ENCODE measurements at regions not wholly inside any gene's neighbourhood (a gene's known extent, or its start where the extent isn't known, plus 50 kb on each side); places are given as distances from the start of the nearest gene placed in this dataset.
"Not testable (repeated sequence)": the region's sequence is repeated elsewhere in the genome, so short reads cannot be mapped to it uniquely, and the experiment has no call there.

GRCh38 chr1:192453360-192453992, 122.1 kb upstream of the RGS1 start:
- Histone ChIP-seq H3K27me3 (ENCODE audit: insufficient read depth, low read length) (no peaks in the 10 kb centered on the region), H3K4me1 (ENCODE audit: insufficient read depth, low read length) (no peaks in the 10 kb centered on the region), H3K36me3 (ENCODE audit: insufficient read depth, low read length) (no peaks in the 10 kb centered on the region), H2AFZ (ENCODE audit: low read depth, low read length) (no peak overlapping the region), H3K4me3 (ENCODE audit: low read length) (no peak overlapping the region), H3K9me3 (ENCODE audit: low read length) (no peaks in the 10 kb centered on the region)

- Histone ChIP-seq H3K4me3 (ENCODE audit: low read length) (no peak overlapping the region), H3K27me3 (ENCODE audit: insufficient read depth, low read length) (no peaks in the 10 kb centered on the region), H2AFZ (ENCODE audit: low read depth, low read length) (no peak overlapping the region), H3K36me3 (ENCODE audit: insufficient read depth, low read length) (no peaks in the 10 kb centered on the region), H3K9me3 (ENCODE audit: low read length) (no peaks in the 10 kb centered on the region), H3K4me1 (ENCODE audit: insufficient read depth, low read length) (no peaks in the 10 kb centered on the region)
Observed at GRCh38 chr1:192459467-192459866, 116.1 kb upstream of the RGS1 start.

GRCh38 chr1:192461684-192462083, 113.9 kb upstream of the RGS1 start:
- H2AFZ ChIP-seq (ENCODE audit: low read depth, low read length), result no peak overlapping the region
- no peaks in the 10 kb centered on the region for H3K4me1 ChIP-seq (ENCODE audit: insufficient read depth, low read length)
- no peaks in the 10 kb centered on the region for H3K36me3 ChIP-seq (ENCODE audit: insufficient read depth, low read length)
- H3K4me3 ChIP-seq (ENCODE audit: low read length), result no peak overlapping the region
- H3K27me3 ChIP-seq (ENCODE audit: insufficient read depth, low read length), result no peaks in the 10 kb centered on the region
- H3K9me3 ChIP-seq (ENCODE audit: low read length), result no peaks in the 10 kb centered on the region

GRCh38 chr1:192462616-192463015, 113.0 kb upstream of the RGS1 start:
- H3K4me3 ChIP-seq (ENCODE audit: low read length), result no peak overlapping the region
- no peaks in the 10 kb centered on the region for H3K36me3 ChIP-seq (ENCODE audit: insufficient read depth, low read length)

GRCh38 chr1:192463661-192464060, 111.9 kb upstream of the RGS1 start:
- Histone ChIP-seq H2AFZ (ENCODE audit: low read depth, low read length) (no peak overlapping the region), H3K9me3 (ENCODE audit: low read length) (no peaks in the 10 kb centered on the region), H3K4me1 (ENCODE audit: insufficient read depth, low read length) (no peaks in the 10 kb centered on the region), H3K36me3 (ENCODE audit: insufficient read depth, low read length) (no peaks in the 10 kb centered on the region), H3K27me3 (ENCODE audit: insufficient read depth, low read length) (no peaks in the 10 kb centered on the region), H3K4me3 (ENCODE audit: low read length) (no peak overlapping the region)

More at GRCh38 chr1:192462616-192463015, 113.0 kb upstream of the RGS1 start:
- H3K27me3 ChIP-seq (ENCODE audit: insufficient read depth, low read length), result no peaks in the 10 kb centered on the region
- H3K9me3 ChIP-seq (ENCODE audit: low read length), result no peaks in the 10 kb centered on the region
- no peak overlapping the region for H2AFZ ChIP-seq (ENCODE audit: low read depth, low read length)
- H3K4me1 ChIP-seq (ENCODE audit: insufficient read depth, low read length), result no peaks in the 10 kb centered on the region

GRCh38 chr1:192465221-192465620, 110.4 kb upstream of the RGS1 start:
- not testable (repeated sequence) for H2AFZ ChIP-seq (ENCODE audit: low read depth, low read length); H3K4me1 ChIP-seq (ENCODE audit: insufficient read depth, low read length)

GRCh38 chr1:192474080-192474683, 101.4 kb upstream of the RGS1 start:
- H3K4me1 ChIP-seq (ENCODE audit: insufficient read depth, low read length), result no peaks in the 10 kb centered on the region
- H3K9me3 ChIP-seq (ENCODE audit: low read length), result no peaks in the 10 kb centered on the region
- no peak overlapping the region for H3K4me3 ChIP-seq (ENCODE audit: low read length)
- no peaks in the 10 kb centered on the region for H3K27me3 ChIP-seq (ENCODE audit: insufficient read depth, low read length)
- H2AFZ ChIP-seq (ENCODE audit: low read depth, low read length), result no peak overlapping the region
- H3K36me3 ChIP-seq (ENCODE audit: insufficient read depth, low read length), result no peaks in the 10 kb centered on the region

More at GRCh38 chr1:192465221-192465620, 110.4 kb upstream of the RGS1 start:
- H3K9me3 ChIP-seq (ENCODE audit: low read length); H3K4me3 ChIP-seq (ENCODE audit: low read length); H3K27me3 ChIP-seq (ENCODE audit: insufficient read depth, low read length); H3K36me3 ChIP-seq (ENCODE audit: insufficient read depth, low read length): not testable (repeated sequence)

- Histone ChIP-seq H3K36me3 (ENCODE audit: insufficient read depth, low read length) (no peaks in the 10 kb centered on the region), H3K9me3 (ENCODE audit: low read length) (no peaks in the 10 kb centered on the region), H3K4me3 (ENCODE audit: low read length) (no peak overlapping the region), H3K4me1 (ENCODE audit: insufficient read depth, low read length) (no peaks in the 10 kb centered on the region), H3K27me3 (ENCODE audit: insufficient read depth, low read length) (no peaks in the 10 kb centered on the region), H2AFZ (ENCODE audit: low read depth, low read length) (no peak overlapping the region)
Observed at GRCh38 chr1:192475329-192475728, 100.2 kb upstream of the RGS1 start.

GRCh38 chr1:192475970-192476369, 99.6 kb upstream of the RGS1 start:
- Histone ChIP-seq H3K4me3 (ENCODE audit: low read length) (no peak overlapping the region), H3K9me3 (ENCODE audit: low read length) (no peaks in the 10 kb centered on the region), H3K27me3 (ENCODE audit: insufficient read depth, low read length) (no peaks in the 10 kb centered on the region), H3K4me1 (ENCODE audit: insufficient read depth, low read length) (no peaks in the 10 kb centered on the region), H2AFZ (ENCODE audit: low read depth, low read length) (no peak overlapping the region), H3K36me3 (ENCODE audit: insufficient read depth, low read length) (no peaks in the 10 kb centered on the region)

GRCh38 chr1:192476802-192477298, 98.7 kb upstream of the RGS1 start:
- no peaks in the 10 kb centered on the region for H3K27me3 ChIP-seq (ENCODE audit: insufficient read depth, low read length)
- H3K4me3 ChIP-seq (ENCODE audit: low read length), result no peak overlapping the region
- no peak overlapping the region for H2AFZ ChIP-seq (ENCODE audit: low read depth, low read length)
- no peaks in the 10 kb centered on the region for H3K36me3 ChIP-seq (ENCODE audit: insufficient read depth, low read length)
- H3K4me1 ChIP-seq (ENCODE audit: insufficient read depth, low read length), result no peaks in the 10 kb centered on the region
- no peaks in the 10 kb centered on the region for H3K9me3 ChIP-seq (ENCODE audit: low read length)

DNA sequence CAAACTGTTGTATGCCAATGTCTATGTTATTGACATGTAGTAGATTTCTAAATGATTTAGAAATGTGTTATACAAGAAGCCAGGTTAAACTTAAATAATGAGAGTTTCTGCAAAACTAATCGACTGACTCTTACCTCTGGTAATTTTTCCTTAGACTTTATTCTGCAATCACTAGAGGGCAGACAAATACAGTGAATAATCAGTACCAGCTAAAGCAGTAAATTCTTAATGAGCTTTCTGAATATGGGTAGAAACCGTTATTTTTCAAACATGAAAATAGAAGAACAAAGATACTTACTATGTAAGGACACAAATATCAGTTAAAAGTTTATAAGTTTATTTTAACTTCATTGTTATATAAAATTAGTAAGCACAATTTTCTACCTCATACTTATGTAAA, 97.9 kb upstream of the RGS1 start:
- no peaks in the 10 kb centered on the region for H3K9me3 ChIP-seq (ENCODE audit: low read length)
- H3K4me1 ChIP-seq (ENCODE audit: insufficient read depth, low read length), result no peaks in the 10 kb centered on the region
- no peak overlapping the region for H2AFZ ChIP-seq (ENCODE audit: low read depth, low read length)

DNA sequence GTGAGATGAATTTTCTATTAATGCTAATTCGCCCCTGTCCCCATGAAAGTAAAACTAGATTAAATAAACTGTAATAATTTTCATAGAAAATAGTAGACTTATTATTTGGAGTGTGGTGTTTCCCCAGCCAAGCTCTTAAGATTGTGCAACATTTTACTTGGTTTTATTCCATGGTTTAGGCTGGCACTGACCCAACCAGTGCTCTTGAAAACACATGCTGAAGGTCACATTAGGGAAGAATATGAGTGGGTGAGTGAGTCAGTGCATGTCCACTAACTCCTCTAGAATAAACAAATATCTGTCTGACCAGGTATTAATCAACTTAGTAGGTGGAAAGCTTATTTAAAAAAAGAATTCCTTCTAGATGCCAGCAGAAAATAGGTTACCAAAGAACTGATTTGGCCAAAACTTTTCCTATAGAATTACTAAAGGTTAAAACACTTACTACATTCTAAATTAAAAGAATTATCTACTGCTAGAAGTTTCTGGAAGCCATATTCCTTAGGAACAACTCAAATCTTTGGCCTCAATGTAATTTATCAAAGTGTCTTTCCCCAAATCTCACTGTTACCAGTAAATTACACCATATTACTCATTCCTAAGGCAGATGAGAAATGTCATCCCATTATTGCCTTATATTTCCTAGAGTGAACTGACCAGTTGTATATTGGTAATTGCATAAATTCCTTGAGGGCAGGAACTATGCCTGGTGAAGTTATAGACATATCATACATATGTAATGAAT, 89.7 kb upstream of the RGS1 start:
- H3K4me3 ChIP-seq (ENCODE audit: low read length), result no peak overlapping the region
- H3K36me3 ChIP-seq (ENCODE audit: insufficient read depth, low read length), result no peaks in the 10 kb centered on the region
- H3K9me3 ChIP-seq (ENCODE audit: low read length), result no peaks in the 10 kb centered on the region
- H2AFZ ChIP-seq (ENCODE audit: low read depth, low read length), result no peak overlapping the region
- H3K4me1 ChIP-seq (ENCODE audit: insufficient read depth, low read length), result peaks cover 7% of the 10 kb centered on the region
- no peaks in the 10 kb centered on the region for H3K27me3 ChIP-seq (ENCODE audit: insufficient read depth, low read length)

More for the DNA sequence above, 97.9 kb upstream of the RGS1 start:
- Histone ChIP-seq H3K36me3 (ENCODE audit: insufficient read depth, low read length) (no peaks in the 10 kb centered on the region), H3K4me3 (ENCODE audit: low read length) (no peak overlapping the region), H3K27me3 (ENCODE audit: insufficient read depth, low read length) (no peaks in the 10 kb centered on the region)

- Histone ChIP-seq H2AFZ (ENCODE audit: low read depth, low read length) (no peak overlapping the region), H3K36me3 (ENCODE audit: insufficient read depth, low read length) (no peaks in the 10 kb centered on the region), H3K9me3 (ENCODE audit: low read length) (no peaks in the 10 kb centered on the region), H3K4me1 (ENCODE audit: insufficient read depth, low read length) (peaks cover 7% of the 10 kb centered on the region), H3K4me3 (ENCODE audit: low read length) (no peak overlapping the region), H3K27me3 (ENCODE audit: insufficient read depth, low read length) (no peaks in the 10 kb centered on the region)
Observed at GRCh38 chr1:192488058-192488457, 87.5 kb upstream of the RGS1 start.
